Tibial nerve (tissue), 4 donors: ENCODE measurements at regions not wholly inside any gene's neighbourhood (a gene's known extent, or its start where the extent isn't known, plus 50 kb on each side); places are given as distances from the start of the nearest gene placed in this dataset.

Experiments
- EP300 ChIP-seq, 2 donors: sonication (generic); formaldehyde crosslinking; IDR thresholded peaks; one replicate each; pipeline ENCODE4 v1.6.1; 2017; ENCODE audit warnings: antibody characterized with exemption in 2 of 2, mild to moderate bottlenecking in 1 of 2
- POLR2A ChIP-seq, 2 donors: fragments of 450-650 bp; IDR thresholded peaks; one replicate each; pipeline ENCODE4 v1.6.1; 2017; ENCODE audit warnings: antibody characterized with exemption in 2 of 2, mild to moderate bottlenecking in 2 of 2, moderate library complexity in 2 of 2
- TF ChIP-seq, protein P1 (sequence below), 5 experiments: fragments of 200-600 bp in 3 of 5; fragments of 450-650 bp in 2 of 5; sonication (generic) in 3 of 5; IDR thresholded peaks; one replicate each; pipeline ENCODE4 v1.5.1; 2016 to 2019; ENCODE audit warnings: antibody characterized with exemption in 5 of 5, mild to moderate bottlenecking in 3 of 5, moderate library complexity in 2 of 5

DNA sequence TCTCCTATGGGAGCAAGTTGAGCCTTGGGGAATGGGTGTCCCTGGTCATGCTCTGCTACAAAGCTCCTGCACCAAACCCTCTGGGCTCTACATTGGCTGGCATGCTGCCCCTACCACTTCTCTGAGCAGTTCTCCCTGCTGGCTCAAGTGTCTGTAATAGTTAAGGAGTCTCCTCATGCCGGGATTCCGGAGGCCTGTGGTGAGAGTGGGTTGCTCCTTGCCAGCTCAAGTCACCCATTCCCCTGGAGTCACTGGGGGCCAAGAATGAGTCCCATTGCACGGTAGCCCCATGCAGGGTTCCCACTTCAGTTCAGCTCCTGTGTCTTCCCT lies 173.9 kb downstream of the PRDM13 start:
- TF ChIP-seq POLR2A (IDR thresholded peaks at IDR 0.05) (no peak), EP300 (IDR thresholded peaks at IDR 0.05) (no peak)
- TF ChIP-seq, protein P1, sequence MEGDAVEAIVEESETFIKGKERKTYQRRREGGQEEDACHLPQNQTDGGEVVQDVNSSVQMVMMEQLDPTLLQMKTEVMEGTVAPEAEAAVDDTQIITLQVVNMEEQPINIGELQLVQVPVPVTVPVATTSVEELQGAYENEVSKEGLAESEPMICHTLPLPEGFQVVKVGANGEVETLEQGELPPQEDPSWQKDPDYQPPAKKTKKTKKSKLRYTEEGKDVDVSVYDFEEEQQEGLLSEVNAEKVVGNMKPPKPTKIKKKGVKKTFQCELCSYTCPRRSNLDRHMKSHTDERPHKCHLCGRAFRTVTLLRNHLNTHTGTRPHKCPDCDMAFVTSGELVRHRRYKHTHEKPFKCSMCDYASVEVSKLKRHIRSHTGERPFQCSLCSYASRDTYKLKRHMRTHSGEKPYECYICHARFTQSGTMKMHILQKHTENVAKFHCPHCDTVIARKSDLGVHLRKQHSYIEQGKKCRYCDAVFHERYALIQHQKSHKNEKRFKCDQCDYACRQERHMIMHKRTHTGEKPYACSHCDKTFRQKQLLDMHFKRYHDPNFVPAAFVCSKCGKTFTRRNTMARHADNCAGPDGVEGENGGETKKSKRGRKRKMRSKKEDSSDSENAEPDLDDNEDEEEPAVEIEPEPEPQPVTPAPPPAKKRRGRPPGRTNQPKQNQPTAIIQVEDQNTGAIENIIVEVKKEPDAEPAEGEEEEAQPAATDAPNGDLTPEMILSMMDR (IDR thresholded peaks at IDR 0.05), result no peak
